Mesenchymal stem cell (in vitro differentiated cells and primary cell): ENCODE measurements at regions not wholly inside any gene's neighbourhood (a gene's known extent, or its start where the extent isn't known, plus 50 kb on each side); places are given as distances from the start of the nearest gene placed in this dataset.
"Not testable (repeated sequence)": the region's sequence is repeated elsewhere in the genome, so short reads cannot be mapped to it uniquely, and the experiment has no call there.

Source experiments
- DNase-seq: peaks from one replicate; pipeline ENCODE4 v3.0.0-alpha.2; 2013
- H2AFZ ChIP-seq: one replicate; pipeline ENCODE4 v1.6.1; 2013; ENCODE audit warnings: low read depth, mild to moderate bottlenecking, control low read depth, inconsistent platforms, low read length, moderate library complexity
- H2AK5ac ChIP-seq: 2 replicates; pipeline ENCODE4 v1.6.1; 2013; ENCODE audit warnings: low read length, moderate library complexity, mild to moderate bottlenecking, inconsistent platforms; ENCODE audit not compliant: severe bottlenecking
- H2BK120ac ChIP-seq: one replicate; pipeline ENCODE4 v1.6.1; 2013; ENCODE audit warnings: low read depth, mild to moderate bottlenecking, inconsistent platforms, low read length, moderate library complexity
- H2BK12ac ChIP-seq, 2 experiments: one replicate each; pipeline ENCODE4 v1.6.1; 2013; ENCODE audit warnings: inconsistent platforms in 2 of 2, low read length in 2 of 2, mild to moderate bottlenecking in 2 of 2, moderate library complexity in 2 of 2, control low read depth in 1 of 2
- H2BK15ac ChIP-seq: one replicate; pipeline ENCODE4 v1.6.1; 2013; ENCODE audit warnings: mild to moderate bottlenecking, low read depth, inconsistent platforms; ENCODE audit not compliant: poor library complexity, severe bottlenecking
- H2BK5ac ChIP-seq: 2 replicates; pipeline ENCODE4 v1.6.1; 2013; ENCODE audit warnings: low read depth, mild to moderate bottlenecking, low read length, control low read depth, inconsistent platforms; ENCODE audit not compliant: poor library complexity, severe bottlenecking
- H3K14ac ChIP-seq, 2 experiments: one replicate each; pipeline ENCODE4 v1.6.1; 2013; ENCODE audit warnings: inconsistent platforms in 2 of 2, low read length in 2 of 2, control low read depth in 1 of 2, mild to moderate bottlenecking in 1 of 2, moderate library complexity in 1 of 2
- H3K18ac ChIP-seq, 2 experiments: one replicate each; pipeline ENCODE4 v1.6.1; 2013; ENCODE audit warnings: inconsistent platforms in 2 of 2, low read length in 2 of 2, control low read depth in 1 of 2, low read depth in 1 of 2, mild to moderate bottlenecking in 1 of 2
- H3K23ac ChIP-seq, 2 experiments: one replicate each; pipeline ENCODE4 v1.6.1; 2013; ENCODE audit warnings: inconsistent platforms in 2 of 2, low read length in 2 of 2, mild to moderate bottlenecking in 2 of 2, moderate library complexity in 2 of 2, control low read depth in 1 of 2
- H3K27ac ChIP-seq: 2 replicates; pipeline ENCODE4 v1.5.1; 2013; ENCODE audit warnings: mild to moderate bottlenecking, moderate library complexity, low read length, control low read depth, inconsistent platforms; ENCODE audit not compliant: poor library complexity, severe bottlenecking
- H3K27me3 ChIP-seq, 2 experiments: 2 replicates each; pipeline versions ENCODE4 v1.6.1 to v1.7.0; 2013; ENCODE audit warnings: low read length in 2 of 2, mild to moderate bottlenecking in 2 of 2, moderate library complexity in 2 of 2, control low read depth in 1 of 2, inconsistent platforms in 1 of 2; ENCODE audit not compliant: control insufficient read depth in 1 of 2, insufficient read depth in 1 of 2
- H3K36me3 ChIP-seq, 2 experiments: 2 replicates each; pipeline versions ENCODE4 v1.6.1 to v1.7.0; 2013; ENCODE audit warnings: low read length in 2 of 2, control low read depth in 1 of 2, inconsistent platforms in 1 of 2, low read depth in 1 of 2, mild to moderate bottlenecking in 1 of 2; ENCODE audit not compliant: insufficient read depth in 2 of 2, control insufficient read depth in 1 of 2
- H3K4ac ChIP-seq, 2 experiments: one replicate each; pipeline ENCODE4 v1.6.1; 2013; ENCODE audit warnings: inconsistent platforms in 2 of 2, low read length in 2 of 2, mild to moderate bottlenecking in 2 of 2, moderate library complexity in 2 of 2, control low read depth in 1 of 2, low read depth in 1 of 2
- H3K4me1 ChIP-seq: 2 replicates; pipeline ENCODE4 v1.6.1; 2013; ENCODE audit warnings: low read depth, low read length, control low read depth; ENCODE audit not compliant: control insufficient read depth, insufficient read depth
- H3K4me2 ChIP-seq: 2 replicates; pipeline ENCODE4 v1.6.1; 2013; ENCODE audit warnings: low read length, mild to moderate bottlenecking, inconsistent platforms; ENCODE audit not compliant: poor library complexity, severe bottlenecking
- H3K4me3 ChIP-seq, 2 experiments: 2 replicates each; pipeline versions ENCODE4 v1.5.1 to v1.7.0; 2013; ENCODE audit warnings: low read length in 2 of 2, mild to moderate bottlenecking in 2 of 2, control low read depth in 1 of 2, low read depth in 1 of 2; ENCODE audit not compliant: insufficient read depth in 1 of 2
- H3K79me1 ChIP-seq: replicated peaks from 2 replicates; pipeline ENCODE4 v1.6.1; 2013; ENCODE audit warnings: mild to moderate bottlenecking, control low read depth, low read length, inconsistent platforms; ENCODE audit not compliant: poor library complexity, severe bottlenecking
- H3K9ac ChIP-seq: 2 replicates; pipeline ENCODE4 v1.7.0; 2013; ENCODE audit warnings: mild to moderate bottlenecking, low read length, moderate library complexity
- H3K9me3 ChIP-seq: 2 replicates; pipeline ENCODE4 v1.7.0; 2013; ENCODE audit warnings: mild to moderate bottlenecking, low read length; ENCODE audit not compliant: control insufficient read depth
- H4K8ac ChIP-seq: one replicate; pipeline ENCODE4 v1.6.1; 2013; ENCODE audit warnings: inconsistent platforms, mild to moderate bottlenecking, low read length, moderate library complexity
- H4K91ac ChIP-seq: one replicate; pipeline ENCODE4 v1.6.1; 2013; ENCODE audit warnings: mild to moderate bottlenecking, low read length, inconsistent platforms
- WGBS: methylation state at CpG from one replicate; pipeline ENCODE4 v1.1.7; 2013; ENCODE audit warnings: mixed read lengths; 5-methylcytosine and 5-hydroxymethylcytosine counted together

- no peak overlapping the region for H2BK12ac ChIP-seq
Observed at GRCh38 chr21:43284238-43284637, 115.4 kb downstream of the CRYAA start.

GRCh38 chr21:43283925-43284221, 115.1 kb downstream of the CRYAA start:
- H3K4me1 ChIP-seq, DNase-seq, H3K14ac ChIP-seq, H3K4me2 ChIP-seq, H2AK5ac ChIP-seq, H2BK120ac ChIP-seq, H2BK5ac ChIP-seq, H4K91ac ChIP-seq, H3K9ac ChIP-seq, H4K8ac ChIP-seq, H3K18ac ChIP-seq, H3K4me3 ChIP-seq, H2AFZ ChIP-seq, H2BK15ac ChIP-seq, H3K23ac ChIP-seq, H3K36me3 ChIP-seq, H2BK12ac ChIP-seq, H3K27ac ChIP-seq, H3K4ac ChIP-seq, H3K79me1 ChIP-seq: not testable (repeated sequence)
- Histone ChIP-seq H3K9me3 (peaks cover 12% of the 10 kb centered on the region), H3K27me3 (peaks cover 5 to 18% of the 10 kb centered on the region in 2 experiments)
- WGBS = 99% methylated on average over 2 of the region's 2 CpGs

More at GRCh38 chr21:43284238-43284637, 115.4 kb downstream of the CRYAA start:
- no peak overlapping the region for H2AK5ac ChIP-seq
- no peak overlapping the region for H3K27ac ChIP-seq
- no peak overlapping the region for H3K4ac ChIP-seq
- H3K18ac ChIP-seq = no peak overlapping the region
- no peak for DNase-seq
- no peak overlapping the region for H3K4me2 ChIP-seq
- WGBS = 74% methylated on average over 1 of the region's 1 CpG
- no peak overlapping the region for H2BK120ac ChIP-seq
- H3K23ac ChIP-seq = no peak overlapping the region
- H3K9me3 ChIP-seq = peaks cover 12% of the 10 kb centered on the region
- H3K27me3 ChIP-seq = peaks cover under 1 to 14% of the 10 kb centered on the region in 2 experiments
- no peaks in the 10 kb centered on the region for H3K36me3 ChIP-seq
- H2BK5ac ChIP-seq = no peak overlapping the region
- H3K9ac ChIP-seq = no peak overlapping the region
- H4K91ac ChIP-seq = no peak overlapping the region
- H3K79me1 ChIP-seq = no peaks in the 10 kb centered on the region
- no peak overlapping the region for H3K4me3 ChIP-seq
- no peak overlapping the region for H4K8ac ChIP-seq
- no peak overlapping the region for H2AFZ ChIP-seq
- H3K14ac ChIP-seq = no peak overlapping the region
- H3K4me1 ChIP-seq = peaks cover 3% of the 10 kb centered on the region
- no peak overlapping the region for H2BK15ac ChIP-seq

DNA sequence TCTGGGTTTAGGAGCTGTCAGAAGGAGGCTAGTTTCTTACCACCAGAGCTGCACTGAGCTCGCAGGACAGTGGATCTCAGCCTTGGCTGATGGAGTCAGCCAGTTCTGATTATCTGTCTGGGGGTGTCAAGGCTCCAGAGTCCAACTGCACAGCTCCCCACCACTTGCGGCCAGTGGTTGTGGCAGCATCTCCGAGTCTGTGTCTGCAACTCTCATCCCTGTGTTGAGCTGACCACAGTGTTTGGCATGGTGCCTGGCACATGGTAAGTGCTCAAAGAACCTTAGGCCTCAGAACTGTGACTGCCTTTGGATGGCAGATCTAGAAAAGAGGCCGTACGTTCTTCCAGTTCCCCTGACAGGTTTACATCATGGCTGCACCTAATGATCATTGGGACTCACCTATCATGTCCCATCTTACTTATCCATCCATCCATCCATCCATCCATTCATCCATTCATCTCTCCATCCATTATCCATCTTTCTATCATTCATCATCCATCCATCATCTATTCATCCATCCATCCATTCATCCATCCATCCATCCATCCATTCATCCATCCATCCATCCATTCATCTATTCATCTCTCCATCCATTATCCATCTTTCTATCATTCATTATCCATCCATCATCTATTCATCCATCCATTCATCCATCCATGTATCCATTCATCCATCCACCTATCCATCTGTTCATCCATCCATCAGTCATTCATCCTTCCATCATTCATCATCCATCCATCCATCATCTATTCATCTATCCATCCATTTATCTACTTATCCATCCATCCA, 114.5 kb downstream of the CRYAA start:
- Histone ChIP-seq H2BK12ac (no peak overlapping the region), H3K4me1 (peaks cover 3% of the 10 kb centered on the region), H4K91ac (no peak overlapping the region), H4K8ac (no peak overlapping the region), H3K4me2 (no peak overlapping the region), H3K79me1 (no peaks in the 10 kb centered on the region), H3K4me3 (no peak overlapping the region), H2AK5ac (no peak overlapping the region), H3K27ac (no peak overlapping the region), H2BK15ac (no peak overlapping the region), H3K9me3 (peaks cover 12% of the 10 kb centered on the region), H3K36me3 (no peaks in the 10 kb centered on the region), H3K9ac (no peak overlapping the region), H3K4ac (no peak overlapping the region), H3K14ac (no peak overlapping the region), H2BK120ac (no peak overlapping the region), H3K23ac (no peak overlapping the region), H3K18ac (no peak overlapping the region), H3K27me3 (peaks cover 9 to 23% of the 10 kb centered on the region in 2 experiments), H2BK5ac (no peak overlapping the region), H2AFZ (no peak overlapping the region)
- DNase-seq = no peak
- 89% methylated on average over 5 of the region's 5 CpGs for WGBS

DNA sequence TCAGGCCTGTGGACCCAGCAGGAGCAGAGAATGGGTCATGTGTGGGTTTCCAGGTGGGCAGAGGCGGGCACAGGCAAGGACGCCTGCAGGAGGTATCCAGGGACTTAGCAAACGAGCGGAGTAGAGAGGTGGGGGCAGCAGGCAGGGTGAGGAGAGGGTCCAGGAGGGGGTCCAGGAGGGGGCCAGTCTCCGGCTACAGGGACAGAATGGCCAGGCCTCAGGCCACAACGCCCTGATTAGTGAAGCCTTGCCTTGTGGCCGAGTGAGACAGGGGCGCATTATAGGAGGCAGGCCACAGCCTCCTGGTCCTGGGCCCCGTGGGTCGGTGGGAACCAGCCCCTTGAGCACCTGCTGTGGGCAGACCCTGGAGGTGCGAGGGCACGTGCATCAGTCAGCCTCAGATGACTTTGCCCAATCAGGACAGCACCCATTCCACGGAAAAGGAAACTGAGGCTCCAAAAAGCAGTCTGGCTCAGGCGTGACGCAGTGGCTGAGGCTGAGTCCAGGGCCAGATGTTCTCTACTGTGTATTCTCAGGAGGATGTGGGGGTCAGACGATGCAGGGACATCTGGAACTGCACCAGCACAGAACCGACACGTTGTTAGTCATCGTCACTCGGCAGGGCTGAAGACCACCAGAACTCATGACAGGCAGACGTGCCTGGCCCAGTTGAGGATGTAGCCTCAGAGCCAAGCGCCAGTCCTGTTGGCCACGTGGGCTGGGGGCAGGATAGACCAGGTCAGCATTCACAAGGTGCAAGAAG, 113.7 kb downstream of the CRYAA start:
- Histone ChIP-seq H2AK5ac (no peak overlapping the region), H2AFZ (no peak overlapping the region)
- 72% methylated on average over 22 of the region's 23 CpGs for WGBS

More for the DNA sequence above, 113.7 kb downstream of the CRYAA start:
- Histone ChIP-seq H3K4me2 (no peak overlapping the region), H4K91ac (no peak overlapping the region), H3K4ac (no peak overlapping the region), H3K27me3 (peaks cover 16 to 31% of the 10 kb centered on the region in 2 experiments), H3K79me1 (no peaks in the 10 kb centered on the region), H2BK12ac (no peak overlapping the region), H3K9ac (no peak overlapping the region), H2BK15ac (no peak overlapping the region), H3K4me3 (no peak overlapping the region), H3K9me3 (peaks cover 12% of the 10 kb centered on the region), H3K14ac (no peak overlapping the region), H2BK120ac (no peak overlapping the region), H3K4me1 (peaks cover 2% of the 10 kb centered on the region), H2BK5ac (no peak overlapping the region), H3K18ac (no peak overlapping the region), H3K36me3 (no peaks in the 10 kb centered on the region), H4K8ac (no peak overlapping the region), H3K27ac (no peak overlapping the region), H3K23ac (no peak overlapping the region)
- DNase-seq = no peak
